ENCODE measurements at regions not wholly inside any gene's neighbourhood (a gene's known extent, or its start where the extent isn't known, plus 50 kb on each side); places are given as distances from the start of the nearest gene placed in this dataset.
A peak's percentile ranks its signal among the peaks of the same experiment; 100 is the strongest.

DNA sequence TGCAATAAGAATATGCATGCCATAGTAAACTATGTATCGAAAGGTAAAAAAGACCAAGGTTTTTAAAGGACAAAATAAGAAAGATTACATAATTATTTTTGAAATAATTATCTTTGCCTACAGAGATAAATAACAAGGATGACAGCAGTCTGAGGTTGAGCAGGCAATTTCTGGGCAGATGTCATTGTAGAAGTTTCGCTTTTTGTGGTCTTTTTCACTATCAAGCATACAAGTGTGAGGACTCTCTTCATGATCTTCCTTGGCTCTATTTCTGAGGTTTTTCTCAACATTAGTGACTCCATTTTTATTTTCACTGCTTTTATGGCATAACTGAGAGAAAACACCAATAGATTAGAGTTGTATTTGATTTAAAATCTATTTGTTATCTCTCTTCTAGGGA lies 1337.9 kb upstream of the EPHA6 start:
- no peak for DNase-seq (ENCODE audit: extremely low spot score)
- TF ChIP-seq SP1 (IDR thresholded peaks at IDR 0.05) (no peak), SUZ12 (IDR thresholded peaks at IDR 0.05) (no peak)
- ChIA-PET CTCF (no interaction called here), POLR2A (no interaction called here)

DNA sequence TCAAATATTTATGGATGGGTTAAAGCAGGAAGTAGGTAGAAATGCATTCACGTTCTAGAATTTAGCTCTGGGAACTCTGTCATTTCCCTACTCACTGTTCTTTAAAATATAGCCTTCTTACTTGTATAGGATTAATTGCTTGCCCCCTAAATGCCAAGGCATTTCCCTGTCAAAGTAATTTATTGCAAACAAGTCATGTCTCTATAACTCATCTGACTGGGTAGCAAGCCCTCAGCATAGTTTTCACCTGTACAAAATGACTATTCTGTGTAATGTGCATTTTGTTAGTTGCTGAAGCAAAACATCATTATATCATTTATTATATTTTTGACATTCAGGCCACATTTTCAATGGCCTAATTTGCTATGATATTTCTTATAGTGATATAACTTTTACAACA lies 1308.2 kb upstream of the EPHA6 start:
- no peak for TF ChIP-seq ARNT (IDR thresholded peaks at IDR 0.05)
- no peak for TF ChIP-seq L3MBTL2 (conservative IDR thresholded peaks at IDR 0.05)
- no peak for TF ChIP-seq BHLHE40 (IDR thresholded peaks at IDR 0.05; ENCODE audit: borderline replicate concordance)
- TF ChIP-seq, protein P1, sequence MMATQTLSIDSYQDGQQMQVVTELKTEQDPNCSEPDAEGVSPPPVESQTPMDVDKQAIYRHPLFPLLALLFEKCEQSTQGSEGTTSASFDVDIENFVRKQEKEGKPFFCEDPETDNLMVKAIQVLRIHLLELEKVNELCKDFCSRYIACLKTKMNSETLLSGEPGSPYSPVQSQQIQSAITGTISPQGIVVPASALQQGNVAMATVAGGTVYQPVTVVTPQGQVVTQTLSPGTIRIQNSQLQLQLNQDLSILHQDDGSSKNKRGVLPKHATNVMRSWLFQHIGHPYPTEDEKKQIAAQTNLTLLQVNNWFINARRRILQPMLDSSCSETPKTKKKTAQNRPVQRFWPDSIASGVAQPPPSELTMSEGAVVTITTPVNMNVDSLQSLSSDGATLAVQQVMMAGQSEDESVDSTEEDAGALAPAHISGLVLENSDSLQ (IDR thresholded peaks at IDR 0.05) = peak; percentile 30; the same call in 1 of the 2 replicates
- TF ChIP-seq NFRKB (IDR thresholded peaks at IDR 0.05) = no peak
- TF ChIP-seq CTBP1 (IDR thresholded peaks at IDR 0.05; ENCODE audit: borderline replicate concordance) = no peak
- TF ChIP-seq FOXK2 (IDR thresholded peaks at IDR 0.05) = no peak
- POLR2A ChIA-PET = no interaction called here
- CTCF ChIA-PET = no interaction called here
- DNase-seq (ENCODE audit: extremely low spot score) = no peak

DNA sequence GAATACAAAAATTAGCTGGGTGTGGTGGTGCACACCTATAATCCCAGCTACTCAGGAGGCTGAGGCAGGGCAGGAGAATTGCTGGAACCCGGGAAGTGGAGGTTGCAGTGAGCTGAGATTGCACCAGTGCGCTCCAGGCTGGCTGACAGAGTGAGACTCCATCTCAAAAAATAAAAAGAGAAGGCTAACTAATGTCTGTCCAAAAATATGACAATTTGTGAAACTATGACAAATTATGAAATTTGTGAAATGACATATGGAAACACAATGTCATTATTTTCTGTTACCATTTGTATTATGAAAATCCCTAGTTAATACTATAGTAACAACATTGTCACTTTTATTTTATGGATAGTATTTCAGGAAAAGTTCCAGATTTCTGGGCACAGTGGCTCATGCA lies 1306.3 kb upstream of the EPHA6 start:
- ChIA-PET CTCF (no interaction called here), POLR2A (no interaction called here)
- no peak for DNase-seq (ENCODE audit: extremely low spot score)
- TF ChIP-seq BHLHE40 (IDR thresholded peaks at IDR 0.05; ENCODE audit: borderline replicate concordance) (no peak), SP1 (IDR thresholded peaks at IDR 0.05) (no peak), CTBP1 (IDR thresholded peaks at IDR 0.05; ENCODE audit: borderline replicate concordance) (no peak), FOXM1 (IDR thresholded peaks at IDR 0.05; ENCODE audit: borderline replicate concordance) (no peak), ELF4 (IDR thresholded peaks at IDR 0.05) (no peak), L3MBTL2 (conservative IDR thresholded peaks at IDR 0.05) (no peak), FOXA1 (IDR thresholded peaks at IDR 0.05) (no peak), HDGF (IDR thresholded peaks at IDR 0.05; ENCODE audit: borderline replicate concordance) (no peak), SUZ12 (IDR thresholded peaks at IDR 0.05) (no peak), ARNT (IDR thresholded peaks at IDR 0.05) (no peak), NFRKB (IDR thresholded peaks at IDR 0.05) (no peak), FOXK2 (IDR thresholded peaks at IDR 0.05) (no peak), TARDBP (IDR thresholded peaks at IDR 0.05) (no peak), LEF1 (IDR thresholded peaks at IDR 0.05; ENCODE audit: borderline replicate concordance) (no peak), ZNF384 (IDR thresholded peaks at IDR 0.05) (no peak)
- TF ChIP-seq, protein P1 (IDR thresholded peaks at IDR 0.05) = no peak

DNA sequence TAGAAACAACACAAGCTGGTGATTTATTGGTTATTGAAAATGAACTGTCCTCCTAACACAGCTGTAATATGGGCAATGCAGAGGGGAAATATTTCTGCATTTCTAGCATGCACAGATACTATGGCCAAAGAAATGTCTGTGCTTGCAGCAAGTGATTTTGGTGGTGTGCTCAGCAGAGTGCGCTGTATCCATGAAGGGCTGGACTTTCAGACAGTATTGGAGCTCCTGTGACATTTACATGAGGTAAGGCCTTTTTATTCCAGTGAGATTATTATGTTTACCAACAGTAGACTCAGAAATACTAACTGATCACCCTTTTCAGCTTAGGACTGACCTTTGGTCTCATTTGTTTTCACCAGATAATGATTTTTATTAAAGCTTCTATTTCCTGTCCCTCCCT lies 1302.6 kb upstream of the EPHA6 start:
- no peak for DNase-seq (ENCODE audit: extremely low spot score)
- TF ChIP-seq, protein P1 (IDR thresholded peaks at IDR 0.05) = no peak
- TF ChIP-seq FOXA1 (IDR thresholded peaks at IDR 0.05) (no peak), ELF4 (IDR thresholded peaks at IDR 0.05) (no peak), NFRKB (IDR thresholded peaks at IDR 0.05) (no peak), HDGF (IDR thresholded peaks at IDR 0.05; ENCODE audit: borderline replicate concordance) (no peak), FOXM1 (IDR thresholded peaks at IDR 0.05; ENCODE audit: borderline replicate concordance) (no peak), L3MBTL2 (conservative IDR thresholded peaks at IDR 0.05) (no peak), CTBP1 (IDR thresholded peaks at IDR 0.05; ENCODE audit: borderline replicate concordance) (no peak), SUZ12 (IDR thresholded peaks at IDR 0.05) (no peak), TARDBP (IDR thresholded peaks at IDR 0.05) (no peak), ZNF384 (IDR thresholded peaks at IDR 0.05) (no peak), SP1 (IDR thresholded peaks at IDR 0.05) (no peak), ARNT (IDR thresholded peaks at IDR 0.05) (no peak), BHLHE40 (IDR thresholded peaks at IDR 0.05; ENCODE audit: borderline replicate concordance) (no peak), LEF1 (IDR thresholded peaks at IDR 0.05; ENCODE audit: borderline replicate concordance) (no peak), FOXK2 (IDR thresholded peaks at IDR 0.05) (no peak)
- ChIA-PET POLR2A (no interaction called here), CTCF (no interaction called here)

DNA sequence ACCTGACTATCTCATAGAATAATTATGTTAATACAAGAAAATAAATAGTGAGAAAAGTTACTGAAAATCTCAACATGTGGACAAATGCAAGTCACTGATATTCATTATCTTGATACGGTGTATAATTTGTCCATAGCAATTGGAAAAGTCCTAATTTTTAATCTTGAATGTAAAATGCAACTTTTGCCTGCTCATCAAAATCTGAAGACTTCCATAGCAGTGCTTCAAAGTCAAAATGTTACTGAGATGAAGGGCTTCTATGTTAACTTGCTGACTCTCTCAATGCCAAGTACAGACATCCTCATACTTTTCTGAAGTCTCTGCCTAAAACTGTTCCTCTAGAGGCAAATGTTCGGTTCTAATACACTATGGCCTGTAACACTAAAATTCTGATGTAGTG lies 1300.1 kb upstream of the EPHA6 start:
- TF ChIP-seq HDGF (IDR thresholded peaks at IDR 0.05; ENCODE audit: borderline replicate concordance) (no peak), FOXM1 (IDR thresholded peaks at IDR 0.05; ENCODE audit: borderline replicate concordance) (no peak), ARNT (IDR thresholded peaks at IDR 0.05) (no peak), SUZ12 (IDR thresholded peaks at IDR 0.05) (no peak), SP1 (IDR thresholded peaks at IDR 0.05) (no peak), ZNF384 (IDR thresholded peaks at IDR 0.05) (no peak), NFRKB (IDR thresholded peaks at IDR 0.05) (no peak), FOXA1 (IDR thresholded peaks at IDR 0.05) (no peak), FOXK2 (IDR thresholded peaks at IDR 0.05) (no peak), BHLHE40 (IDR thresholded peaks at IDR 0.05; ENCODE audit: borderline replicate concordance) (no peak), TARDBP (IDR thresholded peaks at IDR 0.05) (no peak)
- TF ChIP-seq, protein P1 (IDR thresholded peaks at IDR 0.05) = no peak
- POLR2A ChIA-PET = no interaction called here
- CTCF ChIA-PET = no interaction called here

DNA sequence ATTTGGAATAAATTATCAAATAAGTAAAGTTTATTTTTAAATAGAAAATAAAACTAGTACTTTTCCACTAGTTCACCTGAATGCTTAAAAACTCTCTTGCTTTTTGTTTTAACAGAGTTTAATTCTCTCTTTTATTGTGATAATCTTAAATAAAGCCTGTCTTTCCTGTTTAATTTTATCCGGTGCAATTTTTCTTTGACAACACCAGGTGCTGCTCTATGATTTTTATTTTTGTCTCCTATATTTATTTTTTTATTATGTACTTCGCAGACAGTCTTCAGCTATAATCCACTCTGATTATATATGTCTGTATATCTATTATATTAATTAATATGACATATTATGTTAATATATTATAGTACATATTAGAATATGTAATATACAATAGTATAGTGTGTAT lies 1293.0 kb upstream of the EPHA6 start:
- TF ChIP-seq HDGF (IDR thresholded peaks at IDR 0.05; ENCODE audit: borderline replicate concordance) (no peak), NFRKB (IDR thresholded peaks at IDR 0.05) (no peak), ARNT (IDR thresholded peaks at IDR 0.05) (no peak), FOXA1 (IDR thresholded peaks at IDR 0.05) (no peak), SP1 (IDR thresholded peaks at IDR 0.05) (no peak), TARDBP (IDR thresholded peaks at IDR 0.05) (no peak), CTBP1 (IDR thresholded peaks at IDR 0.05; ENCODE audit: borderline replicate concordance) (no peak), LEF1 (IDR thresholded peaks at IDR 0.05; ENCODE audit: borderline replicate concordance) (no peak), FOXM1 (IDR thresholded peaks at IDR 0.05; ENCODE audit: borderline replicate concordance) (no peak), FOXK2 (IDR thresholded peaks at IDR 0.05) (no peak), ELF4 (IDR thresholded peaks at IDR 0.05) (no peak), ZNF384 (IDR thresholded peaks at IDR 0.05) (no peak), SUZ12 (IDR thresholded peaks at IDR 0.05) (no peak), BHLHE40 (IDR thresholded peaks at IDR 0.05; ENCODE audit: borderline replicate concordance) (no peak), L3MBTL2 (conservative IDR thresholded peaks at IDR 0.05) (no peak)
- TF ChIP-seq, protein P1 (IDR thresholded peaks at IDR 0.05) = no peak
- no peak for DNase-seq (ENCODE audit: extremely low spot score)
- ChIA-PET POLR2A (no interaction called here), CTCF (no interaction called here)

More for the DNA sequence above, 1300.1 kb upstream of the EPHA6 start:
- no peak for DNase-seq (ENCODE audit: extremely low spot score)
